ENCODE measurements at regions not wholly inside any gene's neighbourhood (a gene's known extent, or its start where the extent isn't known, plus 50 kb on each side); places are given as distances from the start of the nearest gene placed in this dataset.

DNA sequence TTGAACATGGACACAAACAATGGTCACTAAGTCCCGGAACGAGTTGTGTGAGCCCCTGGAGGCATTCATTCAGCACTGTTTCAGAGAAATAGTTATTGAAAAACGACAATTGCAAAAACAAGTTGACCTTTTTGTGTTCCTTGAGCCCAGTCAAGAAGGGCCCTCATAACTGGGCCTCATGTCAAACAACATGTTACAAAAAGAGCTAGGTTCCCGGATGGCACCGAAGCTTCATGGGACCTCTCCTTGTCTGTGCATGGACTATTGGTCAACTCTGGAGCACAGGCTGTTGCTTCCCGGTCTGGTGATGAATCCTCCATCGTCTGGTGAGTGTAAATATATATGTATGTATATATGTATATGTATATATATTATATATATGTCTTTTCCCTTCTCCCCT is 176.6 kb downstream of the ALG10 start:
- no peak for FAIRE-seq
- DNase-seq (ENCODE audit: insufficient read length, low spot score), result no peak
- no peak for TF ChIP-seq CTCF (IDR thresholded peaks at IDR 0.05; ENCODE audit: insufficient read depth, missing control alignments)

- no peak for TF ChIP-seq CTCF (IDR thresholded peaks at IDR 0.05; ENCODE audit: insufficient read depth, missing control alignments)
- FAIRE-seq (no peak), DNase-seq (ENCODE audit: insufficient read length, low spot score) (no peak)
Observed at GRCh38 chr12:34203866-34204620, 181.7 kb downstream of the ALG10 start.

DNA sequence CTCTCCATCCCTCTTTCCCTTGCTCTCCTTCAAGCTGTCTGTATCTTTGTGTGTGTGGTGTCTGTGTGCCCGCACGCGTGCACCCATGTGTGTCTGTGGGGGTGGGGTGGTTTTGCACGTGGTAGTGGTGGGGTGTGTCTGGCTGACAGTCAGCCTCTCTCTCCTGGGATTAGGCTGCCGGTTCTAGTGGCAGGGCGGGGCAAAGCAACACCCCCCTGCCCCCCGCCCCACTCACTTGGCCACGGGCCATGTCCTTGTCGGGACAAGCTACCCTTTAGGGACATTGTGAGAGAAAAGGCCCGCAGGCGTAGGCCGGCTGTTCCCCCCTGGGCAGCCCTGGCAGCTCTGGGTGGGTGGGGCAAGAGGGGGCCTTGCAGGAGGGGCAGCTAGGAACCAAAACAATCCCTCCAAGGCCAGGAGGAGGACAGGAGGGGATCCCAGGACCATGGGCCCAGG is 182.6 kb downstream of the ALG10 start:
- no peak for FAIRE-seq
- no peak for TF ChIP-seq CTCF (IDR thresholded peaks at IDR 0.05; ENCODE audit: insufficient read depth, missing control alignments)

DNA sequence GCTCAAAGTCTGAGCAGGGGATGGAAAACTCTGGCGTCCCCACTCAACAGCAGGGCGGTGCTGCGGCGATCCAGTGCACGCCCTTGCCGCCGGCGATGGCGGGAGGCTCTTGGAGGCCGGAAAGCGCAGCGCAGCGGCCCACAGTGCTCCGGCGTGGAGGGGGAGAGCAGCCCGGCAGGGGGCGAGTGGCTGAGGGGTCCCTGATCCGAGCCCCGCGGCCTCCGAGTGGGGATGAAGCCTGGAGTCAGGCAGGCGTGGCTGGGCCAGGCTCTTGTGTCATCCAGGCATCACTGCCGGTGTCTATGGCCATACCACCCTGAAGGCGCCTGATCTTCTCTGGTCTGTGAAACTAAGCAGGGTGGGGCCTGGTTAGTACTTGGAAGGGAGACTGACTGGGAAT is 183.1 kb downstream of the ALG10 start:
- DNase-seq (ENCODE audit: insufficient read length, low spot score), result no peak
- FAIRE-seq, result no peak
- no peak for TF ChIP-seq CTCF (IDR thresholded peaks at IDR 0.05; ENCODE audit: insufficient read depth, missing control alignments)

More for the DNA sequence above, 182.6 kb downstream of the ALG10 start:
- no peak for DNase-seq (ENCODE audit: insufficient read length, low spot score)

DNA sequence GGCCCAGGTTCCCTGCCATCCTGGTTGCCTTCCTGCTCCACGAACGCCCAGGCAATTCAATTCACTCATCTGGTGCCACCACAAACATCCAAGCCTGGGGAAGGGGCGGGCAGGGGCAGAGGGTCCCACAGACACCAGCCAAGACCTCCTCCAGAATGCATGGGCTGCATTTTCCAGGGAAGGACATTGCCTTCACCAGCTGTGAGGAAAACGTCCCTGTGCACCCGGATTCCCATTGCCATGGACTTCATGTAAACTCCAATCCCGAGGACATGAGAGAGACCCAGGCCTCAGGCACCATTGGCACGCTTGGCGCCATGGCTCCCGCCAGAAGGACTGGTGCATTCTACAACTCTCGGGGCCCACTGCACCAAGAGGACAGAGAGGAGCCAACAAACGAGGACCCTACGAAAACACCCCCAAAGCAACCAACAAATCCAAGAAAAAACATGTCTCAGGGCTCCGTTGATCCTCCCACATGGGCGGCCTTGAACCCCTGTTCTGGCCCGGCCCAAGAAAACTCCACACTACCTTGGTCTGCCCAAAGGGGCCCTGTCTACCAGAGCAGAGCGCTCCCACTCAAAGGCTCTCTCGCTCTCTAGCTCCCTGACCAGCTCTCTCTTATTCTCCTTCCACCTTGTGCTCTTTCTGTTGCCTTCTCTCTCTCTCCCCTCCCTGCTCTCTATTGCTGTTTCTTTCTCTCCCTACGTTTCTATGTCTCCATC is 183.9 kb downstream of the ALG10 start:
- FAIRE-seq (no peak), DNase-seq (ENCODE audit: insufficient read length, low spot score) (no peak)
- no peak for TF ChIP-seq CTCF (IDR thresholded peaks at IDR 0.05; ENCODE audit: insufficient read depth, missing control alignments)

DNA sequence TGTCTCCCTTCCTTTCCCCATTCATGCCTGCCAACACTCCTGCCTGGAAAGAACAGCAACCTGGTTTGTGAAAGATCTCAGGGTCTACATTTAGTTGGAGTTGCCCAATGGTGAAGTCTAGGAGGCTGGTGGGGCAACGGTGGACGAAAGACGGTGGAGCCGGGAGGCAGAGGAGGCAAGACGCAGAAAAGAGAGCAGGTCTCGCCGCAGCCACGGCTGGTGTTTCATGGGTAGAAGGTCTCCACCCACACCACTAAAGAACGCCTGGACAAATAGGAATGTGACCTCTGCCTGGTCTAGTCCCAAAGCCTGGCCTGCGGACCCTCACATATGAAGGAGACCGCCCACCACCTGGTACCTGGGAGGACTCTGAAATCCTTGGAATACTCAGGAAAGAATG is 185.6 kb downstream of the ALG10 start:
- no peak for FAIRE-seq
- TF ChIP-seq CTCF (IDR thresholded peaks at IDR 0.05; ENCODE audit: insufficient read depth, missing control alignments), result no peak
- no peak for DNase-seq (ENCODE audit: insufficient read length, low spot score)
